ENCODE measurements at regions not wholly inside any gene's neighbourhood (a gene's known extent, or its start where the extent isn't known, plus 50 kb on each side); places are given as distances from the start of the nearest gene placed in this dataset.

GRCh38 chr5:160508780-160509361 is 87.2 kb downstream of the PTTG1 start:
- no peak for TF ChIP-seq POLR2A (IDR thresholded peaks at IDR 0.05)
- TF ChIP-seq, protein P1, sequence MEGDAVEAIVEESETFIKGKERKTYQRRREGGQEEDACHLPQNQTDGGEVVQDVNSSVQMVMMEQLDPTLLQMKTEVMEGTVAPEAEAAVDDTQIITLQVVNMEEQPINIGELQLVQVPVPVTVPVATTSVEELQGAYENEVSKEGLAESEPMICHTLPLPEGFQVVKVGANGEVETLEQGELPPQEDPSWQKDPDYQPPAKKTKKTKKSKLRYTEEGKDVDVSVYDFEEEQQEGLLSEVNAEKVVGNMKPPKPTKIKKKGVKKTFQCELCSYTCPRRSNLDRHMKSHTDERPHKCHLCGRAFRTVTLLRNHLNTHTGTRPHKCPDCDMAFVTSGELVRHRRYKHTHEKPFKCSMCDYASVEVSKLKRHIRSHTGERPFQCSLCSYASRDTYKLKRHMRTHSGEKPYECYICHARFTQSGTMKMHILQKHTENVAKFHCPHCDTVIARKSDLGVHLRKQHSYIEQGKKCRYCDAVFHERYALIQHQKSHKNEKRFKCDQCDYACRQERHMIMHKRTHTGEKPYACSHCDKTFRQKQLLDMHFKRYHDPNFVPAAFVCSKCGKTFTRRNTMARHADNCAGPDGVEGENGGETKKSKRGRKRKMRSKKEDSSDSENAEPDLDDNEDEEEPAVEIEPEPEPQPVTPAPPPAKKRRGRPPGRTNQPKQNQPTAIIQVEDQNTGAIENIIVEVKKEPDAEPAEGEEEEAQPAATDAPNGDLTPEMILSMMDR (IDR thresholded peaks at IDR 0.05): peak; percentile 38 to 65 (median 43)
- no peak for TF ChIP-seq EP300 (IDR thresholded peaks at IDR 0.05)

Data from ovary (tissue), 3 donors.